ENCODE measurements at regions not wholly inside any gene's neighbourhood (a gene's known extent, or its start where the extent isn't known, plus 50 kb on each side); places are given as distances from the start of the nearest gene placed in this dataset.
A peak's percentile ranks its signal among the peaks of the same experiment; 100 is the strongest.

- Histone ChIP-seq H3K9me2 (replicated peaks; ENCODE audit: low read length) (no peaks in the 10 kb centered on the region), H3K27ac (ENCODE audit: low read length) (no peak overlapping the region), H3K4me3 (ENCODE audit: low read length) (no peak overlapping the region), H3K27me3 (ENCODE audit: low read length) (no peaks in the 10 kb centered on the region), H3K9ac (ENCODE audit: low read length) (no peak overlapping the region), H3K4me2 (ENCODE audit: low read length) (no peak overlapping the region), H3K4me1 (ENCODE audit: insufficient read depth, low read length) (peaks cover 5% of the 10 kb centered on the region), H4K20me1 (ENCODE audit: low read length) (no peaks in the 10 kb centered on the region), H3F3A (ENCODE audit: low read length, unreplicated experiment) (no peaks in the 10 kb centered on the region), H3K36me3 (ENCODE audit: low read depth, low read length) (no peaks in the 10 kb centered on the region), H2AFZ (ENCODE audit: low read length) (no peak overlapping the region), H3K79me2 (ENCODE audit: low read length) (peaks cover 38% of the 10 kb centered on the region), H3K9me3 (ENCODE audit: low read length) (no peaks in the 10 kb centered on the region)
- BruUV-seq (replicated peaks), result no TSS peak
- ATAC-seq (peak; percentile 79), DNase-seq (peak; percentile 46)
- intact Hi-C loops (cut with micrococcal nuclease), result no loop called here
- POLR2A ChIA-PET (ENCODE audit: unreplicated experiment), result no interaction called here
- no peak for TF ChIP-seq EZH2 (IDR thresholded peaks at IDR 0.05; ENCODE audit: low read length, unreplicated experiment)
- no peak for TF ChIP-seq CTCF (conservative IDR thresholded peaks at IDR 0.05; ENCODE audit: low read depth, low read length)
- TF ChIP-seq EZH2phosphoT487 (IDR thresholded peaks at IDR 0.05; ENCODE audit: borderline replicate concordance, low read length), result no peak
- CTCF ChIA-PET, result interaction anchor here (0.6 to 0.8 kb wide), 2 partner anchors 27 to 63 kb away, joined by 7 to 10 read pairs; no protein-coding TSS in a partner anchor
These were observed 239.8 kb downstream of the HAUS1 start for GRCh38 chr18:46343931-46344372.

GRCh38 chr18:46344416-46345180, 240.4 kb downstream of the HAUS1 start:
- no peak overlapping the region for H3K4me3 ChIP-seq (ENCODE audit: low read length)
- ChIA-PET CTCF (interaction anchor here (0.6 to 0.8 kb wide), 2 partner anchors 28 to 64 kb away, joined by 7 to 10 read pairs; no protein-coding TSS in a partner anchor), POLR2A (ENCODE audit: unreplicated experiment) (no interaction called here)
- H3F3A ChIP-seq (ENCODE audit: low read length, unreplicated experiment), result no peaks in the 10 kb centered on the region
- peaks cover 5% of the 10 kb centered on the region for H3K4me1 ChIP-seq (ENCODE audit: insufficient read depth, low read length)
- H3K9ac ChIP-seq (ENCODE audit: low read length), result no peak overlapping the region
- H3K9me3 ChIP-seq (ENCODE audit: low read length), result no peaks in the 10 kb centered on the region
- TF ChIP-seq EZH2 (IDR thresholded peaks at IDR 0.05; ENCODE audit: low read length, unreplicated experiment) (no peak), CTCF (conservative IDR thresholded peaks at IDR 0.05; ENCODE audit: low read depth, low read length) (no peak), EZH2phosphoT487 (IDR thresholded peaks at IDR 0.05; ENCODE audit: borderline replicate concordance, low read length) (no peak)
- H3K36me3 ChIP-seq (ENCODE audit: low read depth, low read length), result no peaks in the 10 kb centered on the region
- BruUV-seq (replicated peaks), result no TSS peak
- no peak overlapping the region for H3K4me2 ChIP-seq (ENCODE audit: low read length)
- H3K9me2 ChIP-seq (replicated peaks; ENCODE audit: low read length), result no peaks in the 10 kb centered on the region
- no peak overlapping the region for H3K27ac ChIP-seq (ENCODE audit: low read length)
- no peaks in the 10 kb centered on the region for H4K20me1 ChIP-seq (ENCODE audit: low read length)
- H3K79me2 ChIP-seq (ENCODE audit: low read length), result peaks cover 31% of the 10 kb centered on the region
- H3K27me3 ChIP-seq (ENCODE audit: low read length), result no peaks in the 10 kb centered on the region
- DNase-seq (no peak), ATAC-seq (no peak)
- intact Hi-C loops (cut with micrococcal nuclease), result no loop called here
- no peak overlapping the region for H2AFZ ChIP-seq (ENCODE audit: low read length)

GRCh38 chr18:46345181-46345465, 240.9 kb downstream of the HAUS1 start:
- Histone ChIP-seq H3K9me2 (replicated peaks; ENCODE audit: low read length) (no peaks in the 10 kb centered on the region), H3K4me3 (ENCODE audit: low read length) (no peak overlapping the region), H3K9me3 (ENCODE audit: low read length) (no peaks in the 10 kb centered on the region), H3K4me2 (ENCODE audit: low read length) (no peak overlapping the region), H4K20me1 (ENCODE audit: low read length) (no peaks in the 10 kb centered on the region), H3K27ac (ENCODE audit: low read length) (no peak overlapping the region), H3K27me3 (ENCODE audit: low read length) (no peaks in the 10 kb centered on the region), H2AFZ (ENCODE audit: low read length) (no peak overlapping the region), H3K36me3 (ENCODE audit: low read depth, low read length) (no peaks in the 10 kb centered on the region), H3K9ac (ENCODE audit: low read length) (no peak overlapping the region), H3F3A (ENCODE audit: low read length, unreplicated experiment) (no peaks in the 10 kb centered on the region), H3K4me1 (ENCODE audit: insufficient read depth, low read length) (peaks cover 5% of the 10 kb centered on the region), H3K79me2 (ENCODE audit: low read length) (peaks cover 26% of the 10 kb centered on the region)
- ChIA-PET POLR2A (ENCODE audit: unreplicated experiment) (interaction anchor here (0.6 kb wide), 1 partner anchor 219 kb away, joined by 3 read pairs; no protein-coding TSS in a partner anchor), CTCF (no interaction called here)
- TF ChIP-seq CTCF (conservative IDR thresholded peaks at IDR 0.05; ENCODE audit: low read depth, low read length) (no peak), EZH2phosphoT487 (IDR thresholded peaks at IDR 0.05; ENCODE audit: borderline replicate concordance, low read length) (no peak), EZH2 (IDR thresholded peaks at IDR 0.05; ENCODE audit: low read length, unreplicated experiment) (no peak)
- DNase-seq (no peak), ATAC-seq (no peak)
- no TSS peak for BruUV-seq (replicated peaks)
- intact Hi-C loops (cut with micrococcal nuclease), result no loop called here
